ENCODE measurements at regions not wholly inside any gene's neighbourhood (a gene's known extent, or its start where the extent isn't known, plus 50 kb on each side); places are given as distances from the start of the nearest gene placed in this dataset.

- no peak for TF ChIP-seq ZNF274 (IDR thresholded peaks at IDR 0.05; ENCODE audit: low read depth, low read length)
- TF ChIP-seq YY1 (IDR thresholded peaks at IDR 0.05; ENCODE audit: insufficient read depth, insufficient read length), result no peak
These were observed 1026.5 kb upstream of the EEF2KMT start for GRCh38 chr16:6124136-6124535.
